Fibroblast of skin of back (primary cell): ENCODE measurements at regions not wholly inside any gene's neighbourhood (a gene's known extent, or its start where the extent isn't known, plus 50 kb on each side); places are given as distances from the start of the nearest gene placed in this dataset.

Source experiments
- DNase-seq: peaks from one replicate; pipeline ENCODE4 v3.0.0-alpha.2; 2013

- DNase-seq, result no peak
Observed at GRCh38 chr17:22453181-22453580, 760.9 kb downstream of the KCNJ18 start.

- DNase-seq, result no peak
Observed at GRCh38 chr17:22454070-22454999, 762.0 kb downstream of the KCNJ18 start.

DNA sequence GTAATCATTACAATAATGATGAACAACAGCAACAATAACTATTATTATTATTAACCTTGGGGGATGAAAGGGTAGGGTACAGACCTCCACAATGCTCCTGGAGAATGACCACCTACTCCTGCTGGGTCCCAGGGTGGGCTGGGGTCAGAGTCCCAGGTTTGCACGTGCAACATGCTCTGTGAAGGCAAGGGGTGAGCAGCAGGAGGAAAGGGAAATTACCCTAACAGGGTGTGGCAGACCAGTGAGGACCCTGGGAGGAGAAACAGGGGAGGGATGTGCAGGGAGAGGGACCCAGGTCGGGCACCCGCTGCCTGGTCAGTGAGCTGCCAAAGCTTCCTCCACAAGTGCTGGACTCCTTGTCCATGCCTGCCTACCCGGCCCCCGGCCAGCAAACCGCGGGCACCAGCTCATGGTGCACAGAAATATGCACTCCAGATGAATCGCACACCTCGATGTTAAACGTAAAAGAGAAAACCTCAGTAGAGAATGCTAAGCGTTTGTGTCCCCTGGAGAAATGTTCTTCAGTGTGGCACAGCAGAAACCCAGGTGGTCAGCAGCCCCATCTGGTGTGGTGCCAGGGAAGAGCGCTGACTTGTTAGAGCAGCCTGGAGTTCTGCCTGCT is 767.1 kb downstream of the KCNJ18 start:
- no peak for DNase-seq

GRCh38 chr17:22459953-22460350 is 767.6 kb downstream of the KCNJ18 start:
- no peak for DNase-seq

- DNase-seq, result no peak
Observed at GRCh38 chr17:22460461-22461063, 768.2 kb downstream of the KCNJ18 start.

GRCh38 chr17:22461460-22462145 is 769.3 kb downstream of the KCNJ18 start:
- no peak for DNase-seq

DNA sequence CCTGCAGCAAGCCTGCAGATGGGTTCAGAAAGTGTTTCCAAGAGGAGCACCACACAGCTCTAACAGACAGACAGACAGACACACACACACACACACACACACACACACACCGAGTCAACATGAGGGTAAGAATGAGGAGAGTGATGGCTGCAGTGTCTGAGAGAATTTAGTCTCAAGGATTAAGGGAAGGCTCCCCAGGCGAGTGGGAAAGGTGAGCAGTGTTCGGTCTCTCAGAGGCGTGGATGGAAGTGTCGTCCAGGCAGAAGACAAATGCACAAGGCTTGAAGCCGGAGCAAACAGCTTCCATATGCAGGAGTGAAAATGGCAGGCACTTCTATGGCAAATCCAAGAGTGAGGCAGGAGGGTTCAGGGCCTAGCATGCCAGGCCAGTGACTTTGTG is 770.1 kb downstream of the KCNJ18 start:
- DNase-seq, result no peak

DNA sequence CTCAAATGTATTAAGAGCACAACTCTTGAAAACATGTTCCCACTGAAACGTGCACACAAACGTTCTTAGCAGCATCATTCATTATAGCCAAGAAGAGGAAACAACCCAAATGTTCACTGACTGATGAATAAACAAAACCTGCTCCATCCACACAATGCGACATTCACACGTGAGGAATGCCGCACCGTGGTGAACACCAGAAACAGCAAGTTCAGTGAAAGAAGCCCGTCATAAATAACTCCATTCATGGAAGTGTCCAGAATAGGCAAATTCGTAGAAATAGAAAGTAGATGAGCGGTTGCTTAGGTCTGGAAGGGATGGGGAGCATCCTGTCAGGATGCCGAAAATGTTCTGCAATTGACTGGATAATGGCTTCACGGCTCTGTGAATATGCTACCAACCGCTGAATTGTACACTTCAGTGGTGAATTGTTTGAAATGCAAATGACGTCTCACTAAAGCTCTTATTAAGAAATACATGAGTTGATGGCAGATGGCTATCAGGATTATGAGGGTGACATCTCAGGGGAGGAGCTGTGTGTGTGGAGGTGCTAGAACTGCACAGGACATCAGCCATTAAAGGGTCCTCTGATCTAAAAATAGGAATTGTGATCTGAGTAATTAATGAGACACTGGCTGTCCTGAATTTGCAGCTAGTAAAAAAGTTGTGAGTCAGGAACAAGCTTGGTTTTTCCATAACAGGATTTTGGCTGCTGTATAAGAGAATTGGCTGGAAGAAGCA is 771.0 kb downstream of the KCNJ18 start:
- no peak for DNase-seq

GRCh38 chr17:22464041-22464440 is 771.7 kb downstream of the KCNJ18 start:
- DNase-seq, result no peak

- DNase-seq, result no peak
Observed at GRCh38 chr17:22467720-22468119, 775.4 kb downstream of the KCNJ18 start.

- DNase-seq, result no peak
Observed at GRCh38 chr17:22469101-22469880, 777.0 kb downstream of the KCNJ18 start.

GRCh38 chr17:22469941-22470340 is 777.6 kb downstream of the KCNJ18 start:
- DNase-seq, result no peak

GRCh38 chr17:22470411-22471175 is 778.3 kb downstream of the KCNJ18 start:
- DNase-seq, result no peak

GRCh38 chr17:22484826-22485225 is 792.5 kb downstream of the KCNJ18 start:
- no peak for DNase-seq

- DNase-seq, result no peak
Observed at GRCh38 chr17:22490399-22490798, 798.1 kb downstream of the KCNJ18 start.

DNA sequence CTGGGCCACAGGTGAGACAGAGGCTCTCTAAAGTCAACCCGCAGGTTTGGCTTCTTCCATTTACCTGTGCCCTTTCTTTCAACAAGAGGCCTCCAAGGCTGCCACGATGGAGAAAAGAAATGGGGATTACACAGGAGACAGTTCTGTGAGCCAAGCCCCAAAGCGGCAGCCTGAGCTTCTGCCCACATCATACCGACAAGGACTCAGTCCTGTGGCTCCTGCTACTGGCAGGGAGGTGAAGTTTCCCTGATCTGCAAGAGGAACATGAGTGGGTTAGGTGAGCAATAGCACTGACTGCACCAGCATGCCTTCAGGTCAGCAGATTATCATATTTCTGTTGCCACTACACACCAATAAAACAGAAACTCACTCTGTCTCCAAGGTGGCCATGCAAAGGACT is 800.0 kb downstream of the KCNJ18 start:
- no peak for DNase-seq

DNA sequence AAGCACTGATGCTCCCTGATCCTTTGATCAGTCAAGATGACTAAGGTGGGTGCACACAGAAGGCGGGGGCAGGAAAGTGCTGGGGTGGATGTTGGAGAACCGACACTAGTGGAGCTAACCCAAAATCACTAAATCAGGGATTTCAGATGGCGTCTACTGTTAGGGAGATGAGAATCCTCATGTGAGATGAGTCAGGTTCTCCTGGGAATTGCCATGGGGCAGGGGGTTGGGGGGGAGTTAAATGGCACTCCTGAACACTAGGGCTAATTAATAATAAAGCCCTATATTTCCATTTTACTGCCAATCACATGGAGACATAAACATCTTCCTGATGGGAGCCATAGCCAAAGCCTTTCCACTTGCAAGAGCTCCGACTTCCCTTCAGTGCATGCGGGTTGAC is 804.1 kb downstream of the KCNJ18 start:
- no peak for DNase-seq

GRCh38 chr17:22503322-22503899 is 811.1 kb downstream of the KCNJ18 start:
- no peak for DNase-seq

DNA sequence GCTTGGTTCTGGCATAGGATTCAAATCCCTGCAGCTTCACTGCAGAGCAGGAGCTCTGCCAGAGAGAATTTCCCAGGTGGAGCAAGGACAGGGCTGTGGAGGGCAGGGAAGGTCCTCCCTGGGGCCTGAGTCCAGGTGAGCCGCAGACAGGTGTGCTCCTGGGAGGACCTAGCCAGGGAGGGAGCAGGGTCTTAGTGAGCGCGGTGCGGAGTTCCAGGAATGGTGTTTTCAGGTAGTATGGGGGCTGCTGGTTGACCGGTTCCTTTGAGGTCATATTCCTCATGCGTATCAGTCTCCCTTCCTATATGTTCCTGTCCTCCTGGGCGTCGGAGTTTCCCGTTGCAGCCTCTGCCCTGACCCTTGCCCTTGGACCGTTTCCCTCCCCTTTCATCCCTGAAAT is 813.3 kb downstream of the KCNJ18 start:
- no peak for DNase-seq

DNA sequence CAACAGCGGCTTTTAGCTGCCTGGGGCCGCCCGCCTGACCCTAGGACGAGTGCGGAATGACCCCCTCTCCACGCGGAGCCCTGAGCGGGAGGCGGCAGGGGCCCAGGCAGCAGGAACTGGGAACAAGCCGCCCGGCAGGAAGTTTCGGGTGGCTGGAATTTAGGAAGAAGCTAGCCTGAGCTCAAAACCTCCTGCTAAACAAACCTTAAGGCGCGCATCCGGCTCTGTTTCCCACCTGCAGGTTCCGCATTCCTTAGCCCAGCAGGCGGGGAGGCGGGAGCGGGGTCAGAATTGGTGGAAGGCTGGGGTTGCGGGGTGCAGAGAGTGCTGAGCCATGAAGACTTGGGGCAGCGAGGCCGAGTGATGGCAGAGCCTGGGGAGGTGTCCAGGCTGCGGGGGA is 813.9 kb downstream of the KCNJ18 start:
- DNase-seq, result no peak
